T-helper 2 cell (primary cell): ENCODE measurements at regions not wholly inside any gene's neighbourhood (a gene's known extent, or its start where the extent isn't known, plus 50 kb on each side); places are given as distances from the start of the nearest gene placed in this dataset.

Source experiments
- DNase-seq, 5 experiments: peaks; one replicate each; pipeline versions ENCODE4 v3.0.0 to v3.0.0-alpha.2; 2012 to 2022

- DNase-seq = no peak
Measured at GRCh38 chr7:28231176-28231575, 50.6 kb upstream of the JAZF1 start.

GRCh38 chr7:28236560-28236959 is 56.0 kb upstream of the JAZF1 start:
- DNase-seq = no peak

GRCh38 chr7:28237363-28237762 is 56.8 kb upstream of the JAZF1 start:
- no peak for DNase-seq

GRCh38 chr7:28239823-28240204 is 59.2 kb upstream of the JAZF1 start:
- peak in 1 of 5 experiments; percentile 57 for DNase-seq

GRCh38 chr7:28240481-28240880 is 59.9 kb upstream of the JAZF1 start:
- no peak for DNase-seq

GRCh38 chr7:28243861-28244260 is 63.3 kb upstream of the JAZF1 start:
- no peak for DNase-seq

GRCh38 chr7:28245123-28245878 is 64.7 kb upstream of the JAZF1 start:
- no peak for DNase-seq

GRCh38 chr7:28246921-28247461 is 66.4 kb upstream of the JAZF1 start:
- DNase-seq = no peak

GRCh38 chr7:28258240-28258639 is 77.6 kb upstream of the JAZF1 start:
- no peak for DNase-seq

- no peak for DNase-seq
Measured at GRCh38 chr7:28260969-28261368, 80.4 kb upstream of the JAZF1 start.

- DNase-seq = no peak
Measured at GRCh38 chr7:28263622-28264271, 83.2 kb upstream of the JAZF1 start.

GRCh38 chr7:28266402-28266801 is 85.8 kb upstream of the JAZF1 start:
- no peak for DNase-seq

- no peak for DNase-seq
Measured at GRCh38 chr7:28267012-28267411, 86.4 kb upstream of the JAZF1 start.

GRCh38 chr7:28269700-28270361 is 89.2 kb upstream of the JAZF1 start:
- DNase-seq = no peak

GRCh38 chr7:28270536-28270935 is 89.9 kb upstream of the JAZF1 start:
- no peak for DNase-seq

- DNase-seq = no peak
Measured at GRCh38 chr7:28272461-28272877, 91.9 kb upstream of the JAZF1 start.

- no peak for DNase-seq
Measured at GRCh38 chr7:28276298-28276697, 95.7 kb upstream of the JAZF1 start.

- DNase-seq = no peak
Measured at GRCh38 chr7:28277364-28277763, 96.8 kb upstream of the JAZF1 start.

- DNase-seq = no peak
Measured at GRCh38 chr7:28277958-28278357, 97.4 kb upstream of the JAZF1 start.

- no peak for DNase-seq
Measured at GRCh38 chr7:28280516-28280915, 99.9 kb upstream of the JAZF1 start.

GRCh38 chr7:28290496-28290895 is 109.9 kb upstream of the JAZF1 start:
- DNase-seq = no peak

GRCh38 chr7:28291559-28291958 is 111.0 kb upstream of the JAZF1 start:
- DNase-seq = no peak

- peak in 1 of 5 experiments; percentile 61 for DNase-seq
Measured at GRCh38 chr7:28292834-28293526, 112.4 kb upstream of the JAZF1 start.
